ENCODE measurements at regions not wholly inside any gene's neighbourhood (a gene's known extent, or its start where the extent isn't known, plus 50 kb on each side); places are given as distances from the start of the nearest gene placed in this dataset.

GRCh38 chr12:38448991-38449390, 132.4 kb downstream of the ALG10B start (continued):
- TF ChIP-seq ZBTB49 (tag by site-specific recombination; IDR thresholded peaks at IDR 0.05; ENCODE audit: low read depth): no peak
- TF ChIP-seq ZSCAN23 (tag by site-specific recombination; IDR thresholded peaks at IDR 0.05): no peak

GRCh38 chr12:38456537-38457120, 140.1 kb downstream of the ALG10B start:
- no peak for TF ChIP-seq EGR2 (tag by site-specific recombination; IDR thresholded peaks at IDR 0.05; ENCODE audit: low read depth)
- TF ChIP-seq ZNF311 (tag by site-specific recombination; IDR thresholded peaks at IDR 0.05; ENCODE audit: borderline replicate concordance): no peak
- TF ChIP-seq ZSCAN30 (tag by site-specific recombination; IDR thresholded peaks at IDR 0.05): no peak
- no peak for TF ChIP-seq ZNF202 (tag by site-specific recombination; IDR thresholded peaks at IDR 0.05; ENCODE audit: borderline replicate concordance)
- Histone ChIP-seq H3K36me3 (ENCODE audit: control insufficient read depth in 2 of 2, insufficient read depth in 1 of 2, low read length in 2 of 2) (no peaks in the 10 kb centered on the region), H3K9me3 (ENCODE audit: control insufficient read depth, insufficient read depth, low read depth, low read length) (no peaks in the 10 kb centered on the region), H3K4me1 (ENCODE audit: control insufficient read depth, insufficient read depth, low read length) (no peaks in the 10 kb centered on the region), H3K4me3 (ENCODE audit: low read depth, low read length) (no peak overlapping the region), H3K27ac (ENCODE audit: extremely low read depth, low read depth, low read length) (no peak overlapping the region)
- POLR2A ChIA-PET: no interaction called here
- CTCF ChIA-PET: no interaction called here

- POLR2A ChIA-PET: no interaction called here
- Histone ChIP-seq H3K4me3 (ENCODE audit: low read depth, low read length) (no peak overlapping the region), H3K36me3 (ENCODE audit: control insufficient read depth in 2 of 2, insufficient read depth in 1 of 2, low read length in 2 of 2) (no peaks in the 10 kb centered on the region), H3K27ac (ENCODE audit: extremely low read depth, low read depth, low read length) (no peak overlapping the region), H3K4me1 (ENCODE audit: control insufficient read depth, insufficient read depth, low read length) (no peaks in the 10 kb centered on the region), H3K9me3 (ENCODE audit: control insufficient read depth, insufficient read depth, low read depth, low read length) (no peaks in the 10 kb centered on the region)
- CTCF ChIA-PET: no interaction called here
- TF ChIP-seq EGR2 (tag by site-specific recombination; IDR thresholded peaks at IDR 0.05; ENCODE audit: low read depth) (no peak), BCL6B (tag by site-specific recombination; IDR thresholded peaks at IDR 0.05) (no peak), ELK4 (IDR thresholded peaks at IDR 0.05; ENCODE audit: borderline replicate concordance, low read depth, low read length) (no peak), ZBTB8A (tag by site-specific recombination; IDR thresholded peaks at IDR 0.05) (no peak), ZNF664 (tag by site-specific recombination; IDR thresholded peaks at IDR 0.05) (no peak), ZNF571 (tag by site-specific recombination; IDR thresholded peaks at IDR 0.05) (no peak)
These were observed 148.4 kb downstream of the ALG10B start for GRCh38 chr12:38465020-38465419.

GRCh38 chr12:38469715-38470114, 153.1 kb downstream of the ALG10B start:
- no peaks in the 10 kb centered on the region for H3K9me3 ChIP-seq (ENCODE audit: control insufficient read depth, insufficient read depth, low read depth, low read length)
- H3K4me1 ChIP-seq (ENCODE audit: control insufficient read depth, insufficient read depth, low read length): no peaks in the 10 kb centered on the region
- H3K27ac ChIP-seq (ENCODE audit: extremely low read depth, low read depth, low read length): no peak overlapping the region
- POLR2A ChIA-PET: no interaction called here
- TF ChIP-seq ZNF510 (tag by site-specific recombination; IDR thresholded peaks at IDR 0.05; ENCODE audit: insufficient replicate concordance) (no peak), ZNF10 (tag by site-specific recombination; IDR thresholded peaks at IDR 0.05) (no peak), ZIC2 (tag by site-specific recombination; IDR thresholded peaks at IDR 0.05) (no peak), ZFP3 (tag by site-specific recombination; IDR thresholded peaks at IDR 0.05; ENCODE audit: low read depth) (no peak), EGR2 (tag by site-specific recombination; IDR thresholded peaks at IDR 0.05; ENCODE audit: low read depth) (no peak), ZNF768 (tag by site-specific recombination; IDR thresholded peaks at IDR 0.05) (no peak), ELK4 (IDR thresholded peaks at IDR 0.05; ENCODE audit: borderline replicate concordance, low read depth, low read length) (no peak), ZNF530 (tag by site-specific recombination; IDR thresholded peaks at IDR 0.05; ENCODE audit: low read depth) (no peak), ZNF292 (tag by site-specific recombination; IDR thresholded peaks at IDR 0.05; ENCODE audit: borderline replicate concordance, low read depth) (no peak), ZEB2 (tag by site-specific recombination; IDR thresholded peaks at IDR 0.05) (no peak), ZNF202 (tag by site-specific recombination; IDR thresholded peaks at IDR 0.05; ENCODE audit: borderline replicate concordance) (no peak), ZNF239 (tag by site-specific recombination; IDR thresholded peaks at IDR 0.05) (no peak), ZNF23 (tag by site-specific recombination; IDR thresholded peaks at IDR 0.05; ENCODE audit: borderline replicate concordance) (no peak), ZNF184 (tag by site-specific recombination; IDR thresholded peaks at IDR 0.05) (no peak), ZNF501 (tag by site-specific recombination; IDR thresholded peaks at IDR 0.05) (no peak), ZNF660 (tag by site-specific recombination; IDR thresholded peaks at IDR 0.05) (no peak)
- H3K36me3 ChIP-seq (ENCODE audit: control insufficient read depth in 2 of 2, insufficient read depth in 1 of 2, low read length in 2 of 2): no peaks in the 10 kb centered on the region
- H3K4me3 ChIP-seq (ENCODE audit: low read depth, low read length): no peak overlapping the region
- CTCF ChIA-PET: no interaction called here
